HG02610 (cell line): ENCODE measurements at regions not wholly inside any gene's neighbourhood (a gene's known extent, or its start where the extent isn't known, plus 50 kb on each side); places are given as distances from the start of the nearest gene placed in this dataset.

Source experiments
- ATAC-seq: cut with Tn5 transposase; IDR thresholded peaks from one replicate; pipeline ENCODE4 v1.9.1; 2021; ENCODE audit warnings: mild to moderate bottlenecking, moderate library complexity; ENCODE audit not compliant: unreplicated experiment

DNA sequence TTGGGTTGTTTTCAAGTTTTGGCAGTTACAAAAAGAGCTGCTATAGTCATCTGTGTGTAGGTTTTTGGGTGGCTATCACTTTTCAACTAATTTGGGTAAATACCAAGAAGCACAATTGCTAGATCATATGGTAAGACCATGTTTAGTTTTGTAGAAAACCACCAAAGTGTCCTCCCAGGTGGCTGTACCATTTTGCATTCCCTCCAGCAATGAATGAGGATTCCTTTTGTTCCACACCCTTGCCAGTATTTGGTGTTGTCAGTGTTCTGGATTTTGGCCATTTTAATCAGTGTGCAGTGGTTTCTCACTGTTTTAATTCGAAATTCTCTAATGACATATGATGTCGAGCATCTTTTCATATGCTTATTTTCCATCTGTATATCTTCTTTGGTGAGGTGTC is 457.5 kb upstream of the ARID1B start:
- ATAC-seq, result no peak

DNA sequence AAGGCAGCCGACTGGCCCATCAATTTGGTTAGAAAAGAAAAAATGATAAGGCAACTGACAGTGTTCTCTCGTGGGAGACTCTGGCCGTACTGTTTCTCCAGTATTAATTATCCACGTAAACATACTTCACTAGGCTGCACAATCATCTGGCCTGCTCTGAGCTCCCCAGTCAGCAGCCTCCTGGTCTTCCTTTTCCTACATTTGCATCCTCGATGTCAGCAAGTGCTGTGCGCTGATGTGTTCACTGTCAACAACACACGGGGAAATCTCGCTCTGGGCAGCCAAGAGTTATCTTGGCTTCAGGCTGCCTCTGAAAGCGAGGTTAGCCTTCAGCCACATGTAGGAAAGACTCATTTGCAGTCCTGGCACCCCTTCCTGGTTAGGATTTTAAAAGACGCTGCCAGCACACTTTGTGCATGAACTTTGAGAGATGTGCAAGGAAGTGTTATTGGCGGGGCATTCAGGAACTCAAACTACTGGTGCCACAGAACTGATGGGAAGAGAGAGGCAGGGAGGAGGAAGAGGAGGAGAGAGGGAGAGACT is 460.5 kb upstream of the ARID1B start:
- no peak for ATAC-seq

DNA sequence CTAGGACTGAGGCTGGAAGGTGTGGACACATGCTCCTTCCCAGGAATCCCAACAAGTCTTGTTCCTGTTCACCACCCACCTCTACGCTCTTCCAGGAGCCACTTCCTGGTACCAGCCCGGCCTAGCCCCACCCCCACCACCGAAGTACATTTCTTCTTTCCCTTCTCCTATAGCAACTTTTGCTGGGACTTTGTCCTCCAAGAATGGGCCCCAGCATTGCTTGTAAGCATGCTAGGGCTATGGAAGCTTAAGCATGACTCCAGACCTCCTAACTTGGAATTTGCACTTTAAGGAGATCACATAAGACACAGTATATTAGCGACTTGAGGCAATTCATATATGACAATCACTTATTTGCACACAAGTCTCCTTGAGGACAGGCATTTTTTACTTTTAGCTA is 462.0 kb upstream of the ARID1B start:
- ATAC-seq, result no peak

DNA sequence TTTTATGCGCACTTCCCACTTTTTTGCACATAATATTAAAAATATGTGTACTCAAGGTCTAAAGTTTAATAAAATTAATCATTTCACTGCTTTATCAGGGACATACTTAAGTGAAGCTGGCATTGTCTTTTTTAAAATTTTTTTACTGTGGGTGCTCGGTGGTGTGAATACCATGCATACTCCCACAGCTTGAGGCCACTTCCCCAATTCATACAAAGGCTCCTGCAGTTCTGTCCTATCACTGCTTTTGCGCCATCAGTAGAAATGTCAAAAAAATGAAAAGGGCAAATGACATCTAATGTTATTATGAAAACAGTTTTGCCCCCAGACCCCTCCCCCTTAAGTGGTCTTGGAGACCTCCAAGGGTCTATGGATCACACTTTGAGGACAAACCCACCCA is 464.1 kb upstream of the ARID1B start:
- no peak for ATAC-seq

DNA sequence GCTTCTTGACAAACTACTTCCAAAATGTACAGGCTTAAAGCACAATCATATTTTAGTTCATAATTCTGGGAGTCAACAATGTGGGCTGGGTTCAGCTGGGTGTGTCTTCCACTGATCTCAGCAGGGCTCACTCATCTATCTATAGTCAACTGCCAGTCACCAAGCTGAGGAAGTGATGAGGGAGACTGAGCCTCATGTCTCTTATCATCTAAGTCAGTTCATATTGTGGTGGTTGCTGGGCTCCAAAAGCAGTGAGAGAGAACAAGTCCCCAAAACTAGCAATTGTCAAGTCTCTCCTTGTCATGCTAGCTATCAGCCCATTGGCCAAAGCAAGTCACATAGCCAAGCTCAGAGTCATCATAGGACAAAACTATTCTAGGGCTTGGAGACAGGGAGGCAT is 465.9 kb upstream of the ARID1B start:
- ATAC-seq, result no peak

DNA sequence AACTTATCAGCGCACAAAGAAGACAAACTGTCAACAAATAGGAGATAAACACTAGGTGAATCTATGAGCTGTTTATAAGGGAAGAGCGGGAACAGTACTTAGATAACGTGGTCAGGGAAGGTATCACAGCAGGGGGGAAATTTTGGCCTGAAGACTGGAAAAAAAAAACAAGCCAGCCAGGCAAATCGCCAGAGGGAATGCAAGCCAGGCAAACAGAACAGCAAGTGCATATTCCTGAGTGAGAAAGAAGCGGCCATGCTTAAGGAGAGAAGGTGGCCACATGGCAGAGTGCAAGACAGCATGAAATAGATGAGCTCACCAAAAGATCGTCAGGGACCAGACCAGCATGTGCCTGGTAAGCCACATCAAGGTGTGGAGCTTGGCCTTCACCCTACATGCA is 466.5 kb upstream of the ARID1B start:
- no peak for ATAC-seq

DNA sequence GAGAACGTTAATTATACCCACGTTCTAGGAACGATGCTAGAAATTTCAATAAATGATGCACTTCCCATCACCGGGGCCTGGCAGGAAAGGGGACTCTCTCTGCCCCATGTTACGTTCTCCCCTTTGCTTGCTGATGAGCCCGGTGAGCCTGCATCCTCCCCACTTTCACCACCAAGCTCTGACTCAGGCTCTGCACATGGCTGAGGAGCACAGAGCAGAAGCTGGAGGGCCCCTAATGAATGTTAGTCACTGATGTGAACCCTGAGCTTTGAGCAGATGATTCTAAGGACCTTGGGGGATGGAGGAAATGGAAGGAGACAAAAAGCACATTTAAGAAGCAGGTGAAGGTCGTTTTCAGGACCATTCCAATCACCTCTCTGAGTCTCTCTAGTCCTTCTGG is 468.2 kb upstream of the ARID1B start:
- no peak for ATAC-seq

DNA sequence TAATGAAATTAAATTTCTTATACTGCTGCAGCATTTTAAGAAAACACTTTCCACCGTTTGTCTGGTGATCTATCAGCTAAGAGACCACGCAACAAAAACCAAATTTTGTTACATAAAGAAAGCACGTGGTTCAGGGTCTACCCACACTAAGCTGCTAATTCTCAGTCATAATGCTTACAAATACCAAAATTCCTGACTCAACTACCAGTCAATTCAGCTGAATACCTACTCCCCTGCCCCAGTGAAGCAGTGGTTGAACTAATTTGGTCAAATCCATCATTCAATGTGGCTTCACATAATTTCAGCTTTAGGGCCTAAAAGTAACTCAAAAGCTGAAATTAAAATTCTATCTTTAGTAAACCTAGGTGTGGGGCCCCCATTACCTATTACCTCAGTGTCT is 468.6 kb upstream of the ARID1B start:
- no peak for ATAC-seq

DNA sequence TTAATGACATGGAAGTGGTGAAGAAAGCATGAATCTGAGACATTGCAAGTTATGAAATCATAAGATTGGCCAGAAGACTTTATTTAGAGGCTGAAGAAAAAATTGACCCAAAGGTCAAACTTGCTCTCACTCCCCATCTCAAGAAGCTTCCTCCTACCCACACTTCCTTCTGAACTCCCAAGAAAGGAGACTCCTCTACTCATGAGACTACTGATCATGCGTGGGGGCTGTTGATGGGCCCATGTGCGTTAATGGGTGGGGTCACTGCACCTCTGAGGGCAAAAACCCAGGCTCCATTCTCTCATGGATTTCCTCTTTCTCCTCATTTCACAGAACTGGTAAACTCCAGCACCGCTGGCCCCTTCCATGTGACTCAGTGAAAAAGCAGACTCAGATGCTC is 470.6 kb upstream of the ARID1B start:
- ATAC-seq, result no peak

DNA sequence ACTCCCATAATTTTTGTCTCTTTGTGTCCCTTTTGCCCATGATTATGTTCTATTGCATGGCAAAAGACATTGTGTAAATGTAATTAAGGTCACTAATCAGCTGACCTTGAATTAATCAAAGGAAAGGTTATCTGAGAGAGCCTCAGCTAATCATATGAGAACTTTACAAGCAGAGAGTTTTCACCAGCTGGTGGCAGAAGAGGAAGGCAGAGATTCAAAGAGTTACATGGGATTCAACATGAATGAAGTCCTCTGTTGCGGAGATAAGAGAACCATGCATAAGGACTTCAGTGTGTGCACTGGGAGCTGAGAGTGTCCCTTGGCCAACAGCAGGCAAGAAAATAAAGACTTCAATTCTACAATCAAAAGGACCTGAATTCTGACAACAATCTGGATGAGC is 494.1 kb upstream of the ARID1B start:
- no peak for ATAC-seq

DNA sequence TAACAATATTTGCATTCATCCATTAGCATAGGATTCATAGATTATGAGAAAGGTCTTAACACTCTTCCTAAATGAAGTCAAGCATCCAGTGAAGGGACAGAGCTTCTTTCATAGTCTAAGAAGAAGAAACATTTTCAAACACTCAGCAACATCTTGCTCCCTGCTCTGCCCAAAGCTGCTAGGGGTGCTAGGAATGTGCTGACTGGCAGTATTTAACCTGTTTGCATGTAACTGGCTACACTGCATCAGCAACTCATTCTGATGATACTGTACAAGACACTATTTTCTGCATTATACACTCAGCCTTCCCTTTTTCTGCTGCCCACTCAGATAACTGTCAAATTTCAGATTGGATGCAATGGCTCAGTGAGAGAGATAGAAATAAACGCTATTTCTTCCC is 495.1 kb upstream of the ARID1B start:
- no peak for ATAC-seq

DNA sequence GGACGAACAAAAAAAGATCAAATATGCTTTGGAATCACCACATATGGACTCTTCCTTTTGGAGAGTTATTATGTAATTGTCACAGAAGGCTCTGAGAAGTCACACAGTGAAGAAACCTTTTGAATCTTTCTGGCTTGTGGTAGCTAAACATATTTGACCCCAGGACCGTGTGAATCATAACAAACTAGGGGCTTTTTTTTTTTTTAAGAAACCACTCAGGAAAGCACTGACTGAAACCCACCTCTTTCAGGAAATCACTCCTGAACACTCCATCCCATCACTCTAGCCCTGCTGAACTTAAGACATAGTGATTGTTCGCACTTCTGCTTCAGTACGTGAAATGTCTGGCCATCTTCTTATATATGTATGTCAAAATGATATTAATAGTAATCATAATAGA is 495.9 kb upstream of the ARID1B start:
- ATAC-seq, result no peak

DNA sequence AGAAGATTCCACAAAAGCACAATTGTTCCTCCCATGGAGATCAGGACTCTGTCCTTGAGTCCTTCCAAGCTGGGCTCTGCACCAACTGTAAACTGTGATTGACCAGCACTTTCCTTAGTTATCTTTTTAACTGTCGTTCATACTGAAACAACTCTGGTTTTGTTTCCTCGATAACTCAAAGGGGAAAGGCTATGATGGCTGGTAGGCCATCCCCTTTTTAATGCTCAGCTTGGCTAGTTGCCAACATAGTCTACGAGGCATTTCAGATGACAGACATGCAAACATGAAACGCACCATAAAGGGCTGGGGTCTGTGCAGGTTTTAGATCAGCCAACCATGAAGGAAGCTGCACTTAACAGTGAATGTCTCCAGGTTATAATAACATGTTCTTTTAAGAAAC is 497.1 kb upstream of the ARID1B start:
- no peak for ATAC-seq

DNA sequence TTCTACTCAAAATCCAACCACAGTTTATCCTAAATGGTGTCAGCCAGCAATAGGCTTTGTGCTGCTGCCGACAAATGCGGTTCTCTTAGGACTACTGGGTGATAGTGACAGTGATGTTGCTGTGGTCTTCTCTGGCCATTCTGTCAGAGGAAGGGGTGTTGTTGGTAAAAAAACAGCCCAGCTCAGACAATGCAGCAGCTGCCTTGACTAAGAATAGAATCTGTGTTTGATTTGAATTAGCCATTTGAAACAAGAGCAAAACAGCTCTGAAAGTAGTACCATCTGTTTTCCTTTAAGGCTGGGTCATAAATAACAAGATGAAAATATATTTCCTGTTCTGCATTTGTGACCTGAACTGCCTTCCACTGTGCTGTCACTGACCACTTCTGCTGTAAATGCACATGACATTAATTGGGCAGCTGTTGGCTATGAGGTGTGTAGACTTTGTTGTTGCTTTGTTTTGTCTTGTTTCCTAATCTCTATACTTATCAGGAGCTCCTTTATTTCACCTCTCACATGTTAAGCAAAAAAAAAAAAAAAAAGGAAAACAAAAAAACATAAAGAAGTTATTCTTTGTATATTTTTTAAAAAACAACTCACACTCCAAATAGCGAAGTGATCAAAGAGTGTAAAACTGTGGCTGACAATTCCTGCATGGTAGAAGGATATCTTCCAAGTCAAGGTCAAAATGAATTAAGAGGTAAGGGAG is 497.8 kb upstream of the ARID1B start:
- ATAC-seq, result peak; percentile 61

DNA sequence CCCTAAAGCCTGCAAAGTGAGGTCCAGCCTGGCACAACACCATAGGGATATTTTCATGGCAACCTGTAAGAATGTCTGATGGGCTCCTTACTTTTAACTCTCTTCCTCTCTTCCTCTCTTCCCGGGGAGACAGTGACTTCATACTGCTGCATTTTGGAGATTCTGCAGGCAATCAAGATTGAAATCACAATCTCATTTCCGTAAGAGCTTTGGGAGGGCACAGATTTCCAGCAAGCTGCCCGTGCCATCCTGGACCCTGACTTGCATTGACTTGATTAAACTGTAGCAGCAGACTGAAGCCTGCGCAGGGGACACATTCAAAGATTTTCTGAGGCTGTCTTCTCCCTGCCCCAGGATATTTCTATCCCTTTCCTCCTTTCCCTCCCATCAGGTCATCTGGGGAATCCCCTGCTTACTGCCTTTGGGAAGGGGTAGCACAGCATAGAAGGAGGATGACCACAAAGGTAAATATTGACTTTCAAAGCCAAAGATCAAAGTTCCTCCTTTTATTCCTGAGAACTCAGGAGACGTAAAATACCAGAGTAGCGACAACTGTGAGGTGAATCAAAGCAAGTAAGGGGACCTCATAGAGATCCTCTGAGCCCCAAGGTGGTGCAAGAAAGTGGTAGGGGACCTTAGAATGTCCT is 504.0 kb upstream of the ARID1B start:
- ATAC-seq, result no peak

DNA sequence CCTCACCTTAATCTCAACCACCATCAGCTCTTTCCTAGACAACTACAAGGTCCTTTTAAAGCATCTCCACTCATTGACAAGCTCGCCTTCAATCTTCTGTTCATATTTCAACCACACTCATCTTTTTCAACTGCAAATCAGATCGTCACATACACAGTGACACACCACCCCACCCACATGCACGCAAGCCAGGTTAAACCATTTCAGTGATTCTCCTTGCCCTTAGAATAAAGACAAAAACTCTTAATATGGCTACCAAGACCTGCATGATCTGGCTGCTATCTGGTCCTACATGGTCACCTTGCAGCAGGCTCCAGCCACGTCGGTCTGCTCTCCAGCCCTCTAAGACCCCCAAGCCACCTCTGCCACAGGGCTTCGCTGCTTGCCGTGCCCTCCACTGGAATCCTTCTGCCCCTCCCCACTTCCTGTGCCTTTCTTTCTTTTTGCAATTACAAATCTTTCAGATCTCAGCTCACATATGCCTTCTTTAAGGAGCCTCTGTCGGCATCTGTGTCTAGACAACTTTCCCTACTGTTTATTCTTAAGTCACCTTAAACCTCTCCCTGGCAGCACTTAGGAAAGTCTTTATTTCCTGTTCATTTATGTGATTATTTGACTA is 507.3 kb upstream of the ARID1B start:
- no peak for ATAC-seq

DNA sequence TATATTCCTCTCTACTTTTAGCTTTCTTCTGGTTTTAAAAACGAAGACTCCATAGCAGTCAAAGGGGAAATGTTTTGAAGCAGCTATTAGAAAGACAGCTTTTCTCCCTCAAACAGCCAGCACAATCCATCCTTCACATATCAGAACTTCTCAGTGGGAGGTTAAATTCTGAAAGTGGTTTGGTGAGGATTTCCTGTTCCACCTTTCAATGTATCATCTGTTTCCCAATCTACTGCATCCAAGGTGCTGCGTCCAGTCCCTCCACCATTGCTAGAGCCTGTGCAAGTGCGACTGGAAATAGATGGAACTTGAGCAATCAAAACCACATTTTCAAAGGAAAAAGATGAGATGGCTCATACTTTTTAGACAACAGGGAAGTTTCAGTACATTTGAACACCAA is 508.3 kb upstream of the ARID1B start:
- ATAC-seq, result no peak

DNA sequence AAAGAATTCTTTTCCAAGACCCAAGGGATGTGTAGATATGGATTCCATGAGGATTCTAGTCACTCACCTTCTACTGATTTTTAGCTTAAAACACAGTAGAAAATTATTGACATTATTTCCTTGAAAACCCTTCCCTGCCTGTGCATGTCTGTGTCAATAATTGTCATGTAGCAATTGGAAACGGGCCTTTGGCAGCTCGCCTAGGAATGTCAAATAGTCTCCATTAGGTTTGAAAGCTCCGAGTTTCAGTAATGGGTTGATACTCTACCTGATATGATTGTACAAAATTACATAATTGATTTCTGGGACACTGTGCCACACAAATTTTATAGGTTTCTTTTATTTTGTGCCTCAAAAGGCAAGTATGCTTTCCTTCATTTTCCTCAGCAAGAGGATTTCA is 515.2 kb upstream of the ARID1B start:
- no peak for ATAC-seq

DNA sequence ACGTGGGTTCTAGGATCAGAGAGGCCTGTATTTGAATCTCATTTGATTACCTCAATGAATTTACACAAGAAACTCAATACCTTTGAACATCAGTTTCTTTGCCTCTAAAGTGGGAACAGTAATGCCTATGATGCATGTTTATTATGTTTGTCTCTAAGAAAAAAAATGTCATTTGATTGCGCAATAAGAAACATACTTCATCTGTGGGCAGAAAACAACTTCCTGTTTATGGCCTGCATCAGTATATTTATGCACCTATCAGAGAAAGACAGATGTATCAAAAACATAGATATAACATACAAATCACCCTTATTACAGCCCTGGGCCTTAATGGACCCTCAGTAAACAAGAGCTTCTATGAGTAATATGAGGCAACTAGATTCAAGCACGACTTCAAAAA is 516.4 kb upstream of the ARID1B start:
- ATAC-seq, result no peak

DNA sequence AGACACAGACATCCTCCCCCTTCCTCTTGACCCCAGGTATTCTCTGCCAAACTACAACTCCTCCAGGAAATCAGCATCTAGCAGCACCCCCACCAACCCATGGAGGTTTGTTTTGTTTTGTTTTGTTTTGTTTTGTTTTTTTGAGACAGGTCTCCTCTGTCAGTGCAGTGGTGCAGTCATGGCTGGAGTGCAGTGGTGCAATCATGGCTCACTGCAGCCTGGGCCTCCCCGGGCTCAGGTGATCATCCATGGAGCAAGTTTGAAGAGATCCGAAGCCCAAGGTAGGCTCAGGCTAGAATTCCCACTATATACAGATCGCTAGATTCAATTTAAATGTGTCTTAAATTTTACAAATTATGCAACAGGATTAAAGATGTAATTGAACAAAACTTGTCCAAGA is 518.2 kb upstream of the ARID1B start:
- no peak for ATAC-seq

DNA sequence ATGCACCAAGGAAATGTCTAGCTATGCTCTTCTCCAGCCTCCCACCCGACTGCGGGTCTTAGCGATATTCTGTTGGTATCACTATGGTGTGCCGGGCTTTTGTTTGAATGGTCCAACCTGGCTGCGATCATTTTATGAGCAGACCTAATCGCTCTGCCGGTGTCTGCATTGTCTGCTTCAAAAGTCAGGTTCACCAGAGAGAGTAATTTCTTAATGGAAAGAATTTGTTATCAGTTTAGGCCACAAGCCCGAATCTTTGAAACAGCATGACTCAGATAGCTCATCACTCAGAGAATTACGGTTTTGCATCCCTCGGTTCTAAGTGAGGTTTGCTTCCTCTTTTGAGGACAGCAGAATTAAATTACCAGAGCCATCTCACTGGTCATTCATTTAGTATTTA is 521.0 kb upstream of the ARID1B start:
- ATAC-seq, result no peak

DNA sequence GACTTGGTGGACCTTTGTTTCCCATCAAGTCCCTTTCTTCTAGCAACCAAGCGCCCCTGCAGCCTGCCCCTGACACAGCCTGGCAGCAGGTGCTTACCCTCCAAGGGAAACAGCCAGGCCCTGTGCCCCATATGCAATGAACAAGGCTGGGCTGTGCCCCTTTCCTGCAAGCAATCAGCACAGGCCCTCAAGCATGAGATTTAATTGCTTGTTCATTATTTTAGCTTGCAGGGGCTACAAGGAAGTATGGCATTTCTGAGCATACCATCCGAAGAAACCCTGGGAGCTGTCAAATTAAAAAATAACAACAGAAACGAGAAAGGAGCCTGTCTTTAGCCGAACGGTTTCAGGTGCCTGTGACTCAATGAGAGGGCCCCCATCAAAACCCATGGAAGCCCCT is 522.9 kb upstream of the ARID1B start:
- ATAC-seq, result no peak
